DND-41 (cell line): ENCODE measurements at regions not wholly inside any gene's neighbourhood (a gene's known extent, or its start where the extent isn't known, plus 50 kb on each side); places are given as distances from the start of the nearest gene placed in this dataset.

Experiments used
- ATAC-seq: fragments of 200-7000 bp; cut with Tn5 transposase; 3 replicates; pipeline ENCODE4 v1.9.1; 2021; ENCODE audit warnings: low read depth; ENCODE audit not compliant: insufficient read depth
- DNase-seq: peaks from one replicate; pipeline ENCODE4 v3.0.0-alpha.2; 2020
- H2AFZ ChIP-seq: 2 replicates; pipeline ENCODE4 v1.6.0; 2012; ENCODE audit warnings: low read depth, low read length
- H3K27ac ChIP-seq: 2 replicates; pipeline ENCODE4 v1.5.1; 2012; ENCODE audit warnings: low read length, inconsistent platforms
- H3K27me3 ChIP-seq: fragments of 200-600 bp; sonication (generic); 2 replicates; pipeline ENCODE4 v1.6.0; 2012; ENCODE audit warnings: low read length, mild to moderate bottlenecking, inconsistent platforms; ENCODE audit not compliant: insufficient read depth, poor library complexity
- H3K36me3 ChIP-seq: 2 replicates; pipeline ENCODE4 v1.5.1; 2012; ENCODE audit warnings: low read length, inconsistent platforms; ENCODE audit not compliant: insufficient read depth
- H3K4me1 ChIP-seq: 2 replicates; pipeline ENCODE4 v1.5.1; 2012; ENCODE audit warnings: mild to moderate bottlenecking, low read length; ENCODE audit not compliant: insufficient read depth
- H3K4me2 ChIP-seq: 2 replicates; pipeline ENCODE4 v1.6.0; 2012; ENCODE audit warnings: mild to moderate bottlenecking, moderate library complexity, low read length, inconsistent platforms; ENCODE audit not compliant: insufficient read depth
- H3K4me3 ChIP-seq, 2 experiments: fragments of 200-600 bp in 1 of 2; shearing (Covaris generic) in 1 of 2; 2 replicates each; pipeline ENCODE4 v1.5.1; 2012 to 2016; ENCODE audit warnings: inconsistent platforms in 2 of 2, low read length in 2 of 2, mild to moderate bottlenecking in 2 of 2, low read depth in 1 of 2, moderate library complexity in 1 of 2
- H3K79me2 ChIP-seq: 2 replicates; pipeline ENCODE4 v1.6.0; 2012; ENCODE audit warnings: low read length, inconsistent platforms; ENCODE audit not compliant: insufficient read depth
- H3K9ac ChIP-seq: 2 replicates; pipeline ENCODE4 v1.6.0; 2012; ENCODE audit warnings: low read depth, mild to moderate bottlenecking, inconsistent platforms, low read length, moderate library complexity
- H3K9me3 ChIP-seq: 2 replicates; pipeline ENCODE4 v1.5.1; 2012; ENCODE audit warnings: low read length, moderate library complexity, mild to moderate bottlenecking, inconsistent platforms; ENCODE audit not compliant: insufficient read depth, severe bottlenecking
- H4K20me1 ChIP-seq: 2 replicates; pipeline ENCODE4 v1.6.0; 2012; ENCODE audit warnings: low read length; ENCODE audit not compliant: insufficient read depth
- EZH2 ChIP-seq: IDR thresholded peaks from 3 replicates; pipeline ENCODE4 v1.6.1; 2012; ENCODE audit warnings: borderline replicate concordance, low read depth, mild to moderate bottlenecking, moderate library complexity, low read length, inconsistent platforms; ENCODE audit not compliant: severe bottlenecking
- TF ChIP-seq, protein P1 (sequence below): IDR thresholded peaks from 2 replicates; pipeline ENCODE4 v1.5.1; 2012; ENCODE audit warnings: borderline replicate concordance, low read length, moderate library complexity, mild to moderate bottlenecking; ENCODE audit not compliant: poor library complexity, severe bottlenecking; ENCODE audit errors: extremely low read depth

DNA sequence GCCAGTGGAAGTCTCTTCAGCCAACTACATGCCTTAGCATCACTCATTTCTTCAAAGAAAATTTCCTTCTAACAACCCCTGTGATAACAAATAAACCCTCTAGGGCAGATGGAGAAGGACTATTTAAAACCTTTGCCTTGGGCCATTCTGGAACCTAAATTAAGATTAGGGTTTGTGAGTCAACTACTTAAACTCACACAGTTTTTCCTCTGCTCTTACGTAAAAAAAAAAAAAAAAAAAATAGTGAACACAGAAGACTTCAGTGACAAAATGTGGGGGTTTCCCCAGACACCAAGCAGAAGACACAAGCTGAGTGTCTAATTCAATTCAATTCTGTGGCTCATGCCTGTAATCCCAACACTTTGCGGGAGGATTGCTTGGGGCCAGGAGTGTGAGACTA, 65.8 kb upstream of the ERCC6L2 start:
- Histone ChIP-seq H3K4me1 (no peaks in the 10 kb centered on the region), H4K20me1 (no peaks in the 10 kb centered on the region), H3K9me3 (no peaks in the 10 kb centered on the region), H3K4me3 (no peak overlapping the region), H3K36me3 (no peaks in the 10 kb centered on the region), H3K27ac (no peak overlapping the region), H3K79me2 (no peaks in the 10 kb centered on the region), H3K9ac (no peak overlapping the region), H3K4me2 (no peak overlapping the region), H3K27me3 (no peaks in the 10 kb centered on the region), H2AFZ (no peak overlapping the region)
- no peak for TF ChIP-seq EZH2
- TF ChIP-seq, protein P1, sequence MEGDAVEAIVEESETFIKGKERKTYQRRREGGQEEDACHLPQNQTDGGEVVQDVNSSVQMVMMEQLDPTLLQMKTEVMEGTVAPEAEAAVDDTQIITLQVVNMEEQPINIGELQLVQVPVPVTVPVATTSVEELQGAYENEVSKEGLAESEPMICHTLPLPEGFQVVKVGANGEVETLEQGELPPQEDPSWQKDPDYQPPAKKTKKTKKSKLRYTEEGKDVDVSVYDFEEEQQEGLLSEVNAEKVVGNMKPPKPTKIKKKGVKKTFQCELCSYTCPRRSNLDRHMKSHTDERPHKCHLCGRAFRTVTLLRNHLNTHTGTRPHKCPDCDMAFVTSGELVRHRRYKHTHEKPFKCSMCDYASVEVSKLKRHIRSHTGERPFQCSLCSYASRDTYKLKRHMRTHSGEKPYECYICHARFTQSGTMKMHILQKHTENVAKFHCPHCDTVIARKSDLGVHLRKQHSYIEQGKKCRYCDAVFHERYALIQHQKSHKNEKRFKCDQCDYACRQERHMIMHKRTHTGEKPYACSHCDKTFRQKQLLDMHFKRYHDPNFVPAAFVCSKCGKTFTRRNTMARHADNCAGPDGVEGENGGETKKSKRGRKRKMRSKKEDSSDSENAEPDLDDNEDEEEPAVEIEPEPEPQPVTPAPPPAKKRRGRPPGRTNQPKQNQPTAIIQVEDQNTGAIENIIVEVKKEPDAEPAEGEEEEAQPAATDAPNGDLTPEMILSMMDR: no peak
- DNase-seq (no peak), ATAC-seq (no peak)

DNA sequence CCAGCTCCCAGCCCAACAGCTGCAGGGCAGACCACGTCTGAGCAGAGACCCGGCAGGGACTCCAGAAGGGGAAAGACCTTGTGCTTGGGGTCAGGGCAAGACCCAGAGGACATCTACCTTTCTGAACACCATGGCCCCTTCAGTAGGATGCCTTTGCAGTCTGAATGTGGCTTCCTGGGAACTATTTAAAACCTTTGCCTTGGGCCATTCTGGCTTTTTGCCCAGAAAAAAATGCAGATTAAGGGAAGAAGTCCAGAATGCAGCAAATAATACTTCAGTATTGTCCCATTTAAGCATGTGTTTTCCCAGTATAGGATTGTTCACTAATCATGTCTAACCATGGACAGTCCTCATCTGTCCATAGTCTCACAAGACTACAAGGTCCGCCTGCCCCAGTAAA, 67.5 kb upstream of the ERCC6L2 start:
- ATAC-seq: no peak
- no peaks in the 10 kb centered on the region for H3K79me2 ChIP-seq
- no peaks in the 10 kb centered on the region for H3K4me1 ChIP-seq
- no peaks in the 10 kb centered on the region for H3K27me3 ChIP-seq
- no peaks in the 10 kb centered on the region for H3K36me3 ChIP-seq
- no peak overlapping the region for H3K9ac ChIP-seq
- H3K4me2 ChIP-seq: no peak overlapping the region
- no peak overlapping the region for H2AFZ ChIP-seq
- H4K20me1 ChIP-seq: no peaks in the 10 kb centered on the region
- no peak for TF ChIP-seq EZH2
- TF ChIP-seq, protein P1: no peak
- DNase-seq: no peak
- H3K9me3 ChIP-seq: no peaks in the 10 kb centered on the region
- H3K27ac ChIP-seq: no peak overlapping the region
- H3K4me3 ChIP-seq: no peak overlapping the region

DNA sequence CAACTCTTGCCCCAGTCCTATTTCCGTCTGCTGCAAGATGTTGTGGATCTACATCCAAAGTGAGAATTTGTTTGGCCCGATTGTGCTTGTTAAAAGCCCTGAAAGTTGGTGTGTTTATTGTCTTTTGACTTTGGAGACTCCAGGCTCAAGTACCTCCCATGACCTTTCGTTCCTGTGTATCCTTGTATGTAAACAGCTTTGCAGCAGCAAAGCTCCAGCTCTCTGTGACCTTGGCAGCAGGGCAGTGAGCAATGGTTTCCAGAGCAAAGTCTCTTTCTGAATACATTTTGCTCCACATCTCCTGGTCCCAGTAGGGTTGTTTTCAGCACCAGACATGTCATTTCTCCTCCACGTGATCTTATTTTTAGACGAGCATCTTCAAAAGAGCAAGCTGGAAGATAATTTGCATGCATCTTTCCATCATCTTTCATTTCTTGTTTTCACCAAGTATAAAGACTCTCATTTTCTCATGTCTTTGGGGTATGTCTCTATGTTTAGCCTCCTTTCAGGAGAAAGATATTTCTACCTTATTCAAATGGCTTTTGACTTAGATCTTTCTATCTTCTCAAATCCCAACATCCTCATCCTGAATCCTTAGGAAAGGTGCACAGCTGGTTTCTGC, 68.1 kb upstream of the ERCC6L2 start:
- H4K20me1 ChIP-seq: no peaks in the 10 kb centered on the region
- no peak overlapping the region for H3K4me3 ChIP-seq
- DNase-seq: no peak
- H3K27me3 ChIP-seq: no peaks in the 10 kb centered on the region
- TF ChIP-seq, protein P1: no peak
- TF ChIP-seq EZH2: no peak
- no peaks in the 10 kb centered on the region for H3K36me3 ChIP-seq
- H3K4me1 ChIP-seq: no peaks in the 10 kb centered on the region
- no peaks in the 10 kb centered on the region for H3K79me2 ChIP-seq
- no peak overlapping the region for H3K4me2 ChIP-seq
- no peak overlapping the region for H3K27ac ChIP-seq
- no peaks in the 10 kb centered on the region for H3K9me3 ChIP-seq
- no peak for ATAC-seq
- no peak overlapping the region for H3K9ac ChIP-seq
- H2AFZ ChIP-seq: no peak overlapping the region

DNA sequence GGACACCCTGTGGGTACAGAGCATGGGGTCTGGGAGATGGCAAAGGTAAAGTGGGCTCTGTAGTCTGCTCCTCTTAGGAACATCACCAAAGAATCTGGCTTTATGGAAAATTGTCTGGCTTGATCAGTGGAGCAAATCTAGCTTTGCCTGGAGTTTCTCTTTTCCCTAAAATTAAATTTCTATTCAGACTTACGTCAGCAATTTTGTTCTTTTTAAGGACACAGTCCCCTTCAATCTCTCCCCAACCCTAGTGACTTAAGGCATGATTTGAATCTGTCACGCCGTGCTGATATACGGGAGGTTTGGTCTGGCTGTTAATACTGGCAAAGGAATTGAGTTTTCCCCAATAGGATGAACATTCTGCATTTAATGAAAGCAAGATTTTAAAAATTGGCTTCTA, 72.3 kb upstream of the ERCC6L2 start:
- H3K4me1 ChIP-seq: no peaks in the 10 kb centered on the region
- no peak overlapping the region for H3K27ac ChIP-seq
- TF ChIP-seq, protein P1: no peak
- no peak for TF ChIP-seq EZH2
- no peak overlapping the region for H2AFZ ChIP-seq
- ATAC-seq (no peak), DNase-seq (no peak)
- H3K9ac ChIP-seq: no peak overlapping the region
- no peak overlapping the region for H3K4me3 ChIP-seq
- H3K79me2 ChIP-seq: no peaks in the 10 kb centered on the region
- H3K36me3 ChIP-seq: no peaks in the 10 kb centered on the region
- H3K4me2 ChIP-seq: no peak overlapping the region
- H3K27me3 ChIP-seq: no peaks in the 10 kb centered on the region
- no peaks in the 10 kb centered on the region for H3K9me3 ChIP-seq
- no peaks in the 10 kb centered on the region for H4K20me1 ChIP-seq
